HG03442 (cell line): ENCODE measurements at regions not wholly inside any gene's neighbourhood (a gene's known extent, or its start where the extent isn't known, plus 50 kb on each side); places are given as distances from the start of the nearest gene placed in this dataset.

Experiments used
- ATAC-seq: cut with Tn5 transposase; IDR thresholded peaks from one replicate; pipeline ENCODE4 v1.9.1; 2021; ENCODE audit warnings: mild to moderate bottlenecking, moderate library complexity; ENCODE audit not compliant: unreplicated experiment

DNA sequence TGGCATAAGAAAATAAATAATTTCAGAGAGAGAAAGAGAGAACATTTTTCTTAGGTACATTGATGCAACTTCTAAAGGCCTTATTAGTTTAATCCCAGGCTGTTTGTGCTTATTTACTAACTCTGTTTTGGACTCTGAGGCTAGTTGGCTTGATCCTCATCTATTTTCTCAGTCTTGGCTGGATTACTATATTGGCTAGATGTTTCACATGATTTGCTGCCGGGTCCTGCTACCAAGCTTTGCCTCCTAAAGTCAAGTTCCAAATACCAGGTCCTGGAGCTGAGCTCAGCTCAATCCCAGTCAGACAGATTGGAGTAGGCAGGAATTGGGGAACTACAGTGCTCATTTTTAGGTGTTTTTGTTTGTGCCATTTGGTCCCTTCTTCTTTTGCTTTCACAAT, 340.8 kb downstream of the BCAT1 start:
- no peak for ATAC-seq

DNA sequence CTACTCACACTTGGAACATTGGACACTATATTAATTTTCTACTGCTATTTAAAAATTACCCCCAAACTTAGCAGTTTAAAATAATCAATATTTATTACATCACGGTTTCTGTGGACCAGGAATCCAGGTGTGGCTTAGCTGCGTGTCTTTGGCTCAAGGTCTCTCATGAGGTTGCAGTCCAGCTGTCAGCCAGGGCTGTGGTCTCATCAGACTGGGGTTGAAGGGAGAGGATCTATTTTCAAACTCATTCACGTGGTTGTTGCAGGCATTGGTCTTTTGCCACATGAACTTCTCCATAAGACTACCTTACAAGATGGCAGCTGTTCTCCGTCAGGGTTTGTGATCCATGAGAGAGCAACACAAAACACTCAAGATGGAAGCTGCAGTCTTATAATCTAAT, 343.0 kb downstream of the BCAT1 start:
- ATAC-seq = no peak

DNA sequence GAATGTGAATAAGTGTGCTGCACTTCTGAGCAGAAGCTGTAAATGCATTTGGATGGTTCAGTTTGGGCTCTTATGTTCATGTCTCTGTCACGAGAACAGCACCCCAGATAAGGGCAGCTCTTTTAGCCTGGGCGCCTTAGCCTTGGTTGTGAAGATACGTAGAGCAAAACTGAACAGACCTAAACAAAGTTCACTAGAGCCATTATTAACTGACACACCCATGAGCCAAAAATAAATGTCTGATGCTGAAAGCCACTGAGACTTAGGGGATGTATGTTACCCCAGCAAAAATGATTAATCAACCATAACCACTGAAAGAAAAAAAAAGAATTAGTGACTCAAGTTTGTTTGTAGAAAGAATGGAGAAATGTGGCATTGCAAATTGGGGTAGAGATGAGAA, 343.4 kb downstream of the BCAT1 start:
- ATAC-seq = no peak

DNA sequence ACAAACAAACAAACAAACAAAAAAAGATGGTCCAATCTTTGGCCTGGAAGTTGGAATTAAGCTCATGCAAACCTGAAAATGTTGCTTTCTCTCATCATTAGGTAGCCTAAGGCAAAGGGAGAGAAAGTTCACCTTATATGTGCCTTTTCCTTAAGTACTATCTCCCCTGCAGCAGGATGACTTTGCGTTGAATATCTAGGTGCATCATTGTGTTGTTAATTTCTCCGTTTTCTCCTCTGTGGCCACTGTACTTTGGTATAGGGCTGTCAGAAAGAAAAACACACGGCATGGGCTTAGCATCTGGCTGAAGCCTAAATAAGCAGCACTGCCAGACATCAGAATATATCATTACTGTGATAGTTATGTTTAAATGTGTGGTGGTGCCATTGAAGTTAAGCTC, 345.5 kb downstream of the BCAT1 start:
- ATAC-seq = no peak

DNA sequence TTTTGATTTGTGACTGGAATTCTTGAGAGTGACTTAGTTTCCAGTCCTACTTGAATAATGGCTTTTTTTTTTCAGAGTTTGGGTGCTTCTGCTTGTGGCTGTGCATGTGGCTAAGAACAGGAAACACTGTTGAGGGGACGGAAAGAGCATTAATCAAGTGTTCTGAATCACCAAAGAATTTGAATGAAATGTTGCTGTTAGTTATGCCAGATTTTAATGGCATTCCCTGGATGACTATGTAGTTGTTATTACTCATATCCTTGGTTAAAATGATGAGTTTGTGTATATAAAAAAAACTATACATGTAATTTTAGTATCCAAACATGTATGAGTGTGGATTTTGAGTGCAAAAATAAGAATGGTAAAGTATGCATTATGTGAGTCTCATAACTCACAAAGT, 347.9 kb downstream of the BCAT1 start:
- ATAC-seq = peak; percentile 40

DNA sequence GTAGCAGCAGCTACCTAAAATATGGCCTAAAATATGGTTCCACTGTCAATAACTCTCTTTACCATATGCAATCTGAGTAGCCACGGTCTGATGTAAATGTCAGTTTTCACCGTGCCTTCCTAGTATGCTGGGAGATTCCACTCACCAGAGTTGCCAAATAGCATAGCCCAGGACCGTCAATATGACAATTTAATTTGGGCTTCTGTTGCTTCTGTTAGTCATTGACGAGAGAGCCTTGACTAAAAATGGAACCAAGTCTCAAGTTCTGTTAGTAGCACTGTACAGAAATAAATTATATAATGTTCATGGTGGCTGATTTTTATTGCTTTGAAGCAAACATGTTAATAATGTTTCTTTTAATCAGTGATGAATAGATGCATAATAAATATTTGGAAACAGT, 348.4 kb downstream of the BCAT1 start:
- no peak for ATAC-seq

DNA sequence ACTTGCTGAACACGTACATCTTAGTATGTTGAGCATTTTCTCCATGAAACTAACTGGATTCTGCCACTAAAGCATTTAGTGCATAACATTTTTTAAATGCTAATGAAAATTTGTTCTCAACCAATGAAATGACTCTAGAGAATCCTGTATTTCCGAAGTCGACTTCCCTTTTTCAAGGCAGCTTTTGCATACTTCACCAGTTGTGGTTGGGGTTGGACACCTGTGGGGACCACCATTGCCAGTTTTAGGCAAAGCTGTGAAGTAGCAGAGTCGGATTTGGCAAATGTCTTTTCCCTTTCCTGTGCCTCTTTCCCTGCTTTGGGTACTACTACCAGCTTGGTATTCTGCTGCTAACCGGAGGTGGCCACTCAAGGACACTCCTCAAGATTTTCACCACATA, 349.2 kb downstream of the BCAT1 start:
- no peak for ATAC-seq

DNA sequence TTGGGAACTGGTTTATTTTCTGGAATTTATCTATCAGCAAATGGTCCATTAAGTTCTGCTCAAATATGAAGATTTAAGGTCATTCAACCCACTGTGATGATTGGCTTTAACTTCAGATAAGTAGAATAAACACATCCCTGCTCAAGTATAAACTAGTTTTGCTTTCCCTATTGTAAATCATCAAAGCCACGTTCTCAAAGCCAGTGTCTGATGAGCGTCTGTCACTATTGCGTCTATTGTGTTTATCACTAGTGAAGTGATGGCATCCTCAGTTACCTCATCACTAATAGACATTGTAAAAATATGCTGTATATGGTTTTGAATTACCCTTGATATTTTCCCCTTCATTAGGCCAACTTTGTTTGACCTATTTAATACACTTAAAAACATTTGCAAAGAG, 351.3 kb downstream of the BCAT1 start:
- no peak for ATAC-seq

DNA sequence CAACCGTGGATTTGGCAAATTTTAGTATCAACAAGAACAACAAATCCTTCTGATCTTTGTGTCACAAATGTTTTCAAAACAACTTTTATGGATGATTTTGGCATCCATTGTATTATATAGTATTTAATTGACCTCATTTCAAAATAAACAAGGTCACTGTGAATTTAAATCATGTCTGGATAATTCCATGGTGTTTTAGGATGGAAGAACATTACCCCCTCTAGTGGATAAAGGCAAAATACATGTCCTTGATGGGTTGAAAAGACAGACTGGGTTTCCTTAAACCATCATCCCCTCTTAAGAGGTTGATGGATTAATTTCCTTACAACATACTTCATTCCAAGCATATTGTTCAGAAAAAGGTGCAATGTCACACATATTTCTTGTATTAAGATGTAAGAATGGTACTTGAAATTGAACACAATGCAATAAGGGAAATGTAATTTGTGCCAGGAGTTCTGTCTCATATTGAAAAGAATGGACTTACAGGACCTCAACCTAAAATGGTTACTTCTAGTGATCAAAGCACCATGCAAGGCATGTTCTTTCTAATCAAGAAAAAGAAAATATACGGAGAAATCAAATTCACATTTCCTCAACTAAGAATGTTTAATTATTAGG, 352.0 kb downstream of the BCAT1 start:
- ATAC-seq = no peak

DNA sequence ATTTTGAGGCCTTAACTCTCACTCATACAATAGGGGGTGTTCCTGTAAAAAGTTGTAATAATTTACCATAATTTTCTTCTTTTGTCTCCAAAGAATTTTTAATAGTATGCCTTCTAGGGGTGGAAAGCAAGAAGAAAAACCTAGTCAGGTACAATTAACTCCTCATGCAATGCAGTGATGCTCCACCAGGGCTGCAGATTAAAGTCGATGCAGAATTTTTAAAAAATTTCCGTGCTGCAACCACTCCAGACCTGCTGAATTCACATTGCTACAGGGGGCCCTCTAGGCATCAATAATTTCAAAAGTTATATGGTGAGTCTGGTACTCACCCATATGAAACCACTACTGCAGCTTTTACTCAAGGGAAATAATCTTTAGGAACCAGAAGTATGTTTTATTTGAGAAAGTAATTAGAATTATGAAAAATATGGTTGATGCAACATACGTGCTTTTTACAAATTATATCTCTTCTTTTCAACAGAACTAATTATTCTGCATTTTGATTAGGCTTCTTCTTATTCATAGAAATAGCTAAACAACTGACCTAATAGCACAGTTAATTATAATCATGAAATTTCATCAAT, 353.2 kb downstream of the BCAT1 start:
- ATAC-seq = no peak

DNA sequence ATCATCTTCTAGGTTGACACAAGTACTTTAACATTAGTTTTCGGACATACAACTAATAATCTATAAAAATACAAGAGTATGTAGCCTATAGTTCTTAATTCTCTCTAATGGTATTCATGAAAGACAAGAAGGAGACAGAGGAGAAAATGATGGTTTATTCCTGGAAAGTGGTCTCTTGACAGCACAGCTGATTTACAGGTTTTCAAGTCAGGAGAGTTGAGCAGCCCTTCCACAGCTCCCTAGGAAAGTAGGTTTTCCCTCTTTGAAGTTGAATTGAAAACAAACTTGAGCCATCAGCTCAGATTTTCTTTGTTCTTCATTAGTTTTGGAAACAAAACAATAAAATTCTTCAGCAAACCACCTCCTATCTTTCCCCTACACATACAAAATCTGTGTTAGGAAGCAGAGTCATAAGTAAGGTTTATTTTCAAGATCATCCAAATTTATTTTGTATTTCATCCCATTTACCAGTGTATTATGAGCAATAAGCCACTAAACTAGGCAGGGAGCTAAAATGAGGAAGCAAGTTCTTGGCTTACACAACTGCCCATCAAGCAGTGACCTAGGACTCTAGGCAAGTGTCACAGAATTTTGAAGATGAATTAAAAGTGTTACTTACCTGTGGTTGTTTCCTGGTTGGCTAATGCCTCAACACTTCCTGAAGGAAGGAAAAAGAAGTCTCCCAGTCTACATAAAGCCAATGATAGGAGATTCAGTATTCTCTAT, 357.0 kb downstream of the BCAT1 start:
- ATAC-seq = no peak

DNA sequence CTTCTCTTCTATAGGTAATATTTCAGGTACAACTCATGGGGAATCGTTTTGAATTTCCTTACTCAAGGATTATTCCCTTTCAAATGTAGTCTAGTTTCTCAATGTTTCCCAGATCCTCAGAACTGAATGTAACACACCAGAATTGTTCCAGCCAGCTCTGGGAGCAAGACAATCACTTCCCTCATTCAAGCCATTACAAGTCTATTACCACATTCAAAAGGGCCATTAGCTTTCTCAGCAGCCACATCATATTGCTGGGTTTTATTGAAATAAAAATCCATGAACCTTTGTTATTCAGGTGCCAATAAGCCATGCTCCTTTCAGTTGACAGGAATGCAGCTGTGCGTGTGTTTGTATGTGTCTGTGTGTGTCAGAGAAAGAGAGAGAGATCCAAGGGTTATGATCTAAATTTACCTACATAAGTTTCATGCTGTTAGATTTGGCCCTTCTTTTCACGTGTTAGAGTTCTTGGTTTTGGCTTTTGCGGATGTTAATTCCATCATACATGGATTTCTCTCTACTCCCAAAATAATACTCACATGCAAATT, 357.7 kb downstream of the BCAT1 start:
- ATAC-seq = no peak

DNA sequence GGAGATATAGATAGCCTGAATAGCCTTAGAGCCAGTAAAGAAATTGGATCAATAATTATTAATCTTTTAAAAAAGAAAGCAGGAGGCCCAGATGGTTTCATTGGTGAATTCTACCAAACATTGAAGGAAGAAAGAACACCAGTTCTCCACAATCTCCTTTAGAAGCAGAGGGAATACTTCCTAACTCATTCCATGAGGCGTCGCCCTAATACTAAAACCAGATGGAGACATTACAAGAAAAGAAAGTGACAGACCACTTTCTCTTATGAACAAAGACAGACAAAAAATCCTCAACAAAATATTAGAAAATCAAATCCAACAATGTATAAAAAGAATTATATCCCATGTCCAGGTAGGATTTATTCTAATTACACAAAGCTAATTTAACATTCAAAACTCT, 362.6 kb downstream of the BCAT1 start:
- ATAC-seq = no peak

DNA sequence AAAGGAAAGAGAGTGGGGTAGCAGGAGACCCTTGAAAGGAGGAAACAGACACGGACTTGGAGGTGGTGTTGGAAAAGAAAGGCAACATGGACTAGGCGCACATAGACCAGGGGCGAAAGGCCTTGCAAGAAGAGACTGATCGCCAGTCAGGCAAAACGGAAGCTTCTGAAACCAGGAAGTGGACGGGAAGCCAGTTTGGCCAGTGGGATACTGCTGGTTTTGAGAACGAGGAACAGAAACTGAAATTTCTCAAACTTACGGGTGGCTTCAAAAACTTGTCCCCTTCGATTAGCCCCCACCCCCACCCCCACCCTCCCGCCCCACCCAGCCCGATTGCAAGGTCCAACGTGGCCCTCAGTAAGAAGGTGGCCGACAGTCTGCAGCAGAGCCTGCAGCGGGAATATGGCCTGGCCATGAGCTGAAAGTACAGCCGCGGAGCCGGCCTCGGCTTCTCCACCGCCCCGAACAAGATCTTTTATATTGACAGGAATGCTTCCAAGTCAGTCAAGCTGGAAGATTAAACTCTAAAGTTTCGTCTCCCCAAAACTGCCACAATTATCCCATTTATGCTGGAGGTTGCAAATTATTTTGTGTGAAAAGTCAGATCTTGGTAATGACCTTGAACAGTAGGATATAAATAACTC, 364.7 kb downstream of the BCAT1 start:
- ATAC-seq = no peak

DNA sequence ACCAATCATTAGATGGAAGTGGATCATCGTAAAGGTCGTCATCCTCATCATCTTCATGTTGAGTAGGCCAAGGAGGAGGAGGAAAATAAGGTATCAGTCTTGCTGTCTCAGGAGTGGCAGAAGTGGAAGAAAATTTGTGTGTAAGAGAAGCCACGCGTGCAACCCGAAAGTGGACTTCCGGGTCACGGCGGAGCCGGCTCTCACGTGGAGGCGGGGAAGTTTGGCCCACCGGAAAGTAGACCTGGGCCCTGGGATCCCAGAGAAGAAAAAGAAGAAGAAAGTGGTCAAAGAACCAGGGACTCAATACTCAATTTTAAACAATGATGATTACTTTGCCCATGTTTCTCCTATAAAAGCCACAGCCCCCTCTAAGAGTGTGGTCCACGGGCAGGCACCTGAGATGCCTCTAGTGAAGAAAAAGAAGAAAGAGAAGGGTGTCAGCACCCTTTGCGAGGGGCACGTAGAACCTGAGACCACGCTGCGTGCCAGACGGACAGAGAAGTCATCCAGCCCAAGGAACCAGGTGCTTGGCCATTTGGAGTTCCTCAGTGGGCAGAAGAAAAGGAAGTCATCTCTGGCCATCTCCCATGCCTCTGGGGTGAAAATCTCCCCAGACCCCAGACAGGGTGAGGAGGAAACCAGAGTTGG, 365.8 kb downstream of the BCAT1 start:
- ATAC-seq = no peak

DNA sequence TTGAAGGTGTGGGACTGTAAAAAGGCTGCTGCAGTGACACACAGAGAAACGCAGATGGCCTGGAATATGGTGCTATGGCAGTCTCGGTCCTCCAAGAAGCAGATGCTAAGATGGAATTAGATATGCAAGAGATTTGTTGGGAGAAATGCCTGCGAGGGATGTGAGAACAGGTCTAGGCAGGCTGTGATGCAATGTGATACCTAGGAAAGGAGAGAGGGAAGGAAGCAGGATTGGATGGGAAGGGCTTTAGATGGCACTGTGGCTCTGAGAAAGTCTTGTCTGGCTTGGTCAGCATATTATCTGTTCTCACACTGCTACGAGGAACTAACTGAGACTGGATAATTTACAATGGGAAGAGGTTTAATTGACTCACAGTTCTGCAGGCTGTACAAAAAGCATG, 374.4 kb downstream of the BCAT1 start:
- ATAC-seq = no peak

DNA sequence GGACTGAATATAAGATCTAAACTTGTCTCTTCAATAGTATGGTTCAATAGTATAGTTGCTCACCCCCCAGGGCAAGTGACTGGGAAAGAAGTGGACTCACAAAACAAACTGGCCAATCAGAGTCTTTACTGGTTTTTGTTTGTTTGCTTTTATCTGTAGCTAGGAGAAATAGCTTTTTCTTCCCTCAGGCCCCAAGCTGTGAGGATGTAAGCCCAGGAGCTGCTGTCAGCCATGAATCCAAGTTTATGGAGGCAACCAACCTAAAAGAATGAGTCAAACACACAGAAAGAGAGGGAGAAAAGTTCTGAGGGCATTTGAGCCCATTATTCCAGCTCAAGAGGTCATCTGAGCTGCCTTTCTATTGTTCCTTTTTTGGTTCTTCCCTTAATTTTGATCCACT, 375.3 kb downstream of the BCAT1 start:
- no peak for ATAC-seq

DNA sequence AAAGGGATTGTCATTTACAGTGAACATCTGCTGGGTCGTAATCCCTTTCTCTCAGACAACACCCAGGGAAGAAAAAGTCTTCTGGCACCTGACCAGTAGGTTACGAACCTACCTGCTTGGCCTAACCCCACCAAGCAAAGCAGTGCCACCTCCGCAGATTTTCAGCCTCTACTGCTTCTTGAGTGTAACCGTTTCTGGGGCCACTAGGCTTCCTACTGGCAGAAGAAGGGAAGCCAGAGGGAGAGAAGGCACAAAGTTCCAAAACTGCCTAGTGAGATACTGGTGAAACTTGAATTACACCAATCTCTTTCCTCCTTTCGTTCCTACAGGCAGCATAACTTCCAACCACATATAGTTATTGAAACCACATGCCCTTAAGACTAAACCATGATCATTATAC, 383.6 kb downstream of the BCAT1 start:
- no peak for ATAC-seq

DNA sequence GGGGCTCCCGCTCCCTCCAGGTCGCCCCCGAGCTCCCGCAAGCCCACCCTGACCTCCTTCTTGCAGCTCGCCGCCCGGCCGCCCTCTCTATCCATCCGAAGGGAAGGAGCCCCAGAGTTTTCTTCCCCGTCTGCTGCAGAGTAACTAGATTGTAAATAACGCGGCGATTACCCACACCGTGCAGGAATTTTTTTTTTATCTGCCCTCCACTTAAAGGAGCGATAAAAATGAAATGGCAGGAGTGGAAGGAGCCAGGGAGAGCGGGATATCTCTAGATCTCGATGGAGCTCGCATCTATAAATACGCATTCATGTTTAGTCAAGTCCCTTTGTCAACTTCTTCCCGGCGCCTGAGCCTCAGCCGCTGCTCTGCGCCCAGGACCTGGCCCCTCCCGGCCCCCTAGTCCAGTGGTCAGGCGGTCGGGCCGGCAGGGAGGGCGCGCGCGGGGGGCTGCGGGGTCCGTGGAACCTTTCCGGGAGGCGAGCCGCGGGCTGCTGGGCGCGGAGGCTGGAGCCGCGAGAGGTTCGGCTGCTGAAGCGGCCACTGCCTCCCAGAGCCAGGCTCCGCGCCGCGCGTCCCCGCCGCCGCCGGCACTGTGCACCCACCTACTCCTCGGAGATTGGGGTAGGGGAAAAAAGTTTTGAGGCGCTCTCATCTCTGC, 386.0 kb downstream of the BCAT1 start:
- no peak for ATAC-seq

DNA sequence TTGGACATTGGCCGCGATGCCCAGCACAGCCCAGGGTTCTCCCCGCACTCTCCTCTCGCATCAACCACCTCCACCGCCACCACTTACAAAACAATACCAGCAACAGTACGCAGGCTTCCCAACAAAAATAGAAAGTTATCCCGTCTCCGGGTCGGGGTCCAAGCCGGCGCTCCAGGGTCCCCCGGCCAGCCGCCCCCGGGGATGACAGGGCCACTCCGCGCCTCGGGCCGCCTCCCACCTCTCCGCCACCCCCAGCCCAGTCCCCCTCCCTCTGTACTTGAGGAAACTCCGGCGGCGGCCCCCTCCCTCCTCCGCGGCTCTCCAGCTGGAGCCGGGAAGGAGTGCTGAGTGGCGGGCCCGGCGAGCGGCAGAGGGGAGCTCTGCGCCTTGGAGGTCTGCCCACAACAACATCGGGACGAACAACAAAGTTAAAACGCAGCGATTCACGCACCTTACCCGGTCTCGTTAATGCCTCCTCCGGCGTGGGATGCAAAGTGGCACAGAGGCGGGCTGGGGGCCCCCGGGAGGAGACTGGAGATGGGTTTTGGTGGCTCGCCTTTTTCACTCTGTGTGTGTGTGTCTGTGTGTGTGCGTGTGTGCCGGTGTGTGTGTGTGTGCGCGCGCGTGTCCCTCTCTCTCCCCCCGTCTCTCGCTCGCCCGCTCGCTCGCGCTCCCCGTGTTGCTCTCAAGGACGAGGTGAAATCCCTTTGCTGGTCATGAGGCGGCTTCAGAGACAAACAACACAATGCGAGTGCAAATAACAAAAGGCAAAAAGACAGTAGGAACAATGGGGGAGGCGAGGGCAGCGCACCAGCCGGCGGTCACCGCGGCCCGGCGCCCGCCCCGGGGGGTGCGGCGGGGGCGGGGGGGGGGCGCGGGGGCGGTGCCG, 386.8 kb downstream of the BCAT1 start:
- no peak for ATAC-seq
